Stimulated activated CD4-positive, alpha-beta T cell treated with anti-CD3 and anti-CD28 coated beads, Interleukin-4, amount 100 ng/mL, for 24 hours (primary cell): ENCODE measurements at regions not wholly inside any gene's neighbourhood (a gene's known extent, or its start where the extent isn't known, plus 50 kb on each side); places are given as distances from the start of the nearest gene placed in this dataset.

Source experiments
- DNase-seq: peaks from one replicate; pipeline ENCODE4 v3.0.0-alpha.2; 2020

- no peak for DNase-seq
Measured at GRCh38 chr9:79800578-79800977, 228.8 kb downstream of the TLE4 start.

GRCh38 chr9:79799691-79800335, 228.0 kb downstream of the TLE4 start:
- no peak for DNase-seq

GRCh38 chr9:79798450-79798849, 226.7 kb downstream of the TLE4 start:
- no peak for DNase-seq

GRCh38 chr9:79796411-79796810, 224.6 kb downstream of the TLE4 start:
- no peak for DNase-seq

- DNase-seq: no peak
Measured at GRCh38 chr9:79788662-79789061, 216.9 kb downstream of the TLE4 start.

- DNase-seq: no peak
Measured at GRCh38 chr9:79781263-79781662, 209.5 kb downstream of the TLE4 start.

- DNase-seq: no peak
Measured at GRCh38 chr9:79780559-79780958, 208.8 kb downstream of the TLE4 start.

GRCh38 chr9:79779901-79780300, 208.1 kb downstream of the TLE4 start:
- DNase-seq: no peak

- no peak for DNase-seq
Measured at GRCh38 chr9:79778581-79778980, 206.8 kb downstream of the TLE4 start.

- no peak for DNase-seq
Measured at GRCh38 chr9:79776581-79776980, 204.8 kb downstream of the TLE4 start.
